CD4-positive, alpha-beta T cell treated with Interleukin-15 for 4 hours (primary cell): ENCODE measurements at regions not wholly inside any gene's neighbourhood (a gene's known extent, or its start where the extent isn't known, plus 50 kb on each side); places are given as distances from the start of the nearest gene placed in this dataset.
"Not testable (repeated sequence)": the region's sequence is repeated elsewhere in the genome, so short reads cannot be mapped to it uniquely, and the experiment has no call there.

Experiments
- DNase-seq: peaks from one replicate; pipeline ENCODE4 v3.0.0-alpha.2; 2020; ENCODE audit warnings: low spot score

- no peak for DNase-seq
These were observed 52.0 kb downstream of the ZC3H11B start for GRCh38 chr1:219560856-219561255.

- DNase-seq: no peak
These were observed 53.0 kb downstream of the ZC3H11B start for GRCh38 chr1:219559899-219560298.

GRCh38 chr1:219555806-219556205, 57.1 kb downstream of the ZC3H11B start:
- DNase-seq: no peak

- DNase-seq: no peak
These were observed 57.7 kb downstream of the ZC3H11B start for GRCh38 chr1:219555031-219555692.

- no peak for DNase-seq
These were observed 58.9 kb downstream of the ZC3H11B start for GRCh38 chr1:219553934-219554502.

- no peak for DNase-seq
These were observed 62.7 kb downstream of the ZC3H11B start for GRCh38 chr1:219550201-219550600.

GRCh38 chr1:219549215-219549614, 63.7 kb downstream of the ZC3H11B start:
- no peak for DNase-seq

GRCh38 chr1:219548386-219548785, 64.5 kb downstream of the ZC3H11B start:
- DNase-seq: no peak

GRCh38 chr1:219545756-219546155, 67.1 kb downstream of the ZC3H11B start:
- not testable (repeated sequence) for DNase-seq

GRCh38 chr1:219544163-219544846, 68.6 kb downstream of the ZC3H11B start:
- no peak for DNase-seq

- DNase-seq: no peak
These were observed 69.9 kb downstream of the ZC3H11B start for GRCh38 chr1:219542828-219543518.

GRCh38 chr1:219541946-219542345, 71.0 kb downstream of the ZC3H11B start:
- no peak for DNase-seq

- DNase-seq: no peak
These were observed 73.2 kb downstream of the ZC3H11B start for GRCh38 chr1:219539645-219540254.

- no peak for DNase-seq
These were observed 74.0 kb downstream of the ZC3H11B start for GRCh38 chr1:219538886-219539285.

- DNase-seq: no peak
These were observed 75.7 kb downstream of the ZC3H11B start for GRCh38 chr1:219537223-219537631.

- no peak for DNase-seq
These were observed 76.9 kb downstream of the ZC3H11B start for GRCh38 chr1:219536038-219536437.

GRCh38 chr1:219534991-219535390, 77.9 kb downstream of the ZC3H11B start:
- DNase-seq: no peak

- no peak for DNase-seq
These were observed 79.6 kb downstream of the ZC3H11B start for GRCh38 chr1:219533280-219533679.

- no peak for DNase-seq
These were observed 83.8 kb downstream of the ZC3H11B start for GRCh38 chr1:219529116-219529515.

GRCh38 chr1:219528633-219529032, 84.3 kb downstream of the ZC3H11B start:
- no peak for DNase-seq

GRCh38 chr1:219527994-219528393, 84.9 kb downstream of the ZC3H11B start:
- DNase-seq: no peak

GRCh38 chr1:219526074-219526473, 86.8 kb downstream of the ZC3H11B start:
- DNase-seq: no peak
